Gastroesophageal sphincter (tissue), 4 donors: ENCODE measurements at regions not wholly inside any gene's neighbourhood (a gene's known extent, or its start where the extent isn't known, plus 50 kb on each side); places are given as distances from the start of the nearest gene placed in this dataset.

Experiments used
- ATAC-seq: fragments of 150-250 bp; one replicate; pipeline ENCODE4 v1.9.1; 2016; ENCODE audit warnings: mild to moderate bottlenecking, moderate library complexity
- H3K27ac ChIP-seq, 4 donors: fragments of 200-600 bp; sonication (generic) in 3 of 4; 1 replicate in 3 of 4; 2 replicates in 1 of 4; pipeline ENCODE4 v1.5.1; 2016 to 2019
- H3K27me3 ChIP-seq: fragments of 200-600 bp; sonication (generic); one replicate; pipeline ENCODE4 v1.5.1; 2019
- H3K36me3 ChIP-seq, 2 donors: fragments of 200-600 bp; sonication (generic); one replicate each; pipeline ENCODE4 v1.5.1; 2019; ENCODE audit warnings: control low read depth in 1 of 2
- H3K4me1 ChIP-seq, 3 donors: fragments of 200-600 bp; sonication (generic); 1 replicate in 2 of 3; 2 replicates in 1 of 3; pipeline ENCODE4 v1.5.1; 2016 to 2019; ENCODE audit warnings: control low read depth in 2 of 3
- H3K4me3 ChIP-seq, 2 donors: fragments of 200-600 bp; sonication (generic); one replicate each; pipeline ENCODE4 v1.5.1; 2019; ENCODE audit warnings: mild to moderate bottlenecking in 1 of 2, moderate library complexity in 1 of 2
- H3K9me3 ChIP-seq, 3 donors: fragments of 200-600 bp; sonication (generic); one replicate each; pipeline ENCODE4 v1.5.1; 2017 to 2019; ENCODE audit warnings: control low read depth in 2 of 3
- EP300 ChIP-seq: sonication (generic); formaldehyde crosslinking; IDR thresholded peaks from one replicate; pipeline ENCODE4 v1.6.1; 2017; ENCODE audit warnings: antibody characterized with exemption, mild to moderate bottlenecking
- POLR2A ChIP-seq, 2 donors: fragments of 450-650 bp; IDR thresholded peaks; one replicate each; pipeline ENCODE4 v1.6.1; 2017; ENCODE audit warnings: antibody characterized with exemption in 2 of 2, mild to moderate bottlenecking in 2 of 2, moderate library complexity in 1 of 2
- POLR2AphosphoS5 ChIP-seq: sonication (generic); formaldehyde crosslinking; IDR thresholded peaks from one replicate; pipeline ENCODE4 v1.6.1; 2017; ENCODE audit warnings: antibody characterized with exemption
- WGBS, 2 donors: methylation state at CpG; one replicate each; pipeline ENCODE4 v1.1.5; 2018; ENCODE audit warnings: low coverage in 1 of 2; 5-methylcytosine and 5-hydroxymethylcytosine counted together
- TF ChIP-seq, protein P1 (sequence below), 4 experiments: fragments of 200-600 bp in 2 of 4; fragments of 450-650 bp in 2 of 4; sonication (generic) in 1 of 4; IDR thresholded peaks; one replicate each; pipeline ENCODE4 v1.5.1; 2017 to 2019; ENCODE audit warnings: antibody characterized with exemption in 4 of 4, mild to moderate bottlenecking in 2 of 4, moderate library complexity in 2 of 4

- Histone ChIP-seq H3K9me3 (no peaks in the 10 kb centered on the region), H3K4me3 (no peak overlapping the region), H3K4me1 (peaks cover 0 to 48% (median 6%) of the 10 kb centered on the region in 3 donors), H3K36me3 (no peaks in the 10 kb centered on the region), H3K27me3 (no peaks in the 10 kb centered on the region), H3K27ac (no peak overlapping the region)
- TF ChIP-seq EP300: no peak
- TF ChIP-seq, protein P1, sequence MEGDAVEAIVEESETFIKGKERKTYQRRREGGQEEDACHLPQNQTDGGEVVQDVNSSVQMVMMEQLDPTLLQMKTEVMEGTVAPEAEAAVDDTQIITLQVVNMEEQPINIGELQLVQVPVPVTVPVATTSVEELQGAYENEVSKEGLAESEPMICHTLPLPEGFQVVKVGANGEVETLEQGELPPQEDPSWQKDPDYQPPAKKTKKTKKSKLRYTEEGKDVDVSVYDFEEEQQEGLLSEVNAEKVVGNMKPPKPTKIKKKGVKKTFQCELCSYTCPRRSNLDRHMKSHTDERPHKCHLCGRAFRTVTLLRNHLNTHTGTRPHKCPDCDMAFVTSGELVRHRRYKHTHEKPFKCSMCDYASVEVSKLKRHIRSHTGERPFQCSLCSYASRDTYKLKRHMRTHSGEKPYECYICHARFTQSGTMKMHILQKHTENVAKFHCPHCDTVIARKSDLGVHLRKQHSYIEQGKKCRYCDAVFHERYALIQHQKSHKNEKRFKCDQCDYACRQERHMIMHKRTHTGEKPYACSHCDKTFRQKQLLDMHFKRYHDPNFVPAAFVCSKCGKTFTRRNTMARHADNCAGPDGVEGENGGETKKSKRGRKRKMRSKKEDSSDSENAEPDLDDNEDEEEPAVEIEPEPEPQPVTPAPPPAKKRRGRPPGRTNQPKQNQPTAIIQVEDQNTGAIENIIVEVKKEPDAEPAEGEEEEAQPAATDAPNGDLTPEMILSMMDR (IDR thresholded peaks at IDR 0.05): no peak
- TF ChIP-seq POLR2AphosphoS5: no peak
- no peak for TF ChIP-seq POLR2A (IDR thresholded peaks at IDR 0.05)
- 100% methylated on average over 1 of the region's 5 CpGs; no CpG with 5 or more reads in 1 of the 2 donors for WGBS, 2 donors
- no peak for ATAC-seq
These were observed 556.0 kb downstream of the BNC2 start for GRCh38 chr9:16314476-16314875.

DNA sequence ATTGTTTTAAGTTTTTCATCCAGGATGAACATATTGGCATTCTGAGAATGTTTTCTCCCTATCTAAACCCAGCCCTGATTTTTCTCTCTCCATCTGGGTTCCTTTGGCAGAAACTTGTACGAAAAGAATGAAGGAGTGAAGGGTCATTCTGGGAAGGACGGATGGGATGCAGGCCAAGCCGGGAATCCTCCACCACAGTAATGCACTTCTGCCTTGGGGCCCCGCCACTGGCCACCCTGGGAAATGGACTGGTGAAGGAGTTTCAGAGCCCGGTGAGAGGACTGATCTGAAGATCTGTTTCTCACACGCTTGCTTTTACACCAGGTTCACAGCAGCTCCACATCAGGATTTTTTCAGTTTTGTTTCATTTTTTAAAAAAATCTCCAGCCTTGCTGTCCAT lies 554.8 kb downstream of the BNC2 start:
- 51 to 95% methylated on average over 3 to 6 of the region's 6 CpGs for WGBS, 2 donors
- no peak overlapping the region for H3K4me3 ChIP-seq
- no peak for ATAC-seq
- TF ChIP-seq POLR2AphosphoS5 (no peak), EP300 (no peak), POLR2A (IDR thresholded peaks at IDR 0.05) (no peak)
- TF ChIP-seq, protein P1 (IDR thresholded peaks at IDR 0.05): no peak
- no peaks in the 10 kb centered on the region for H3K36me3 ChIP-seq
- peaks cover 0 to 38% (median 3%) of the 10 kb centered on the region in 3 donors for H3K4me1 ChIP-seq
- no peaks in the 10 kb centered on the region for H3K27me3 ChIP-seq
- no peak overlapping the region for H3K27ac ChIP-seq
- no peaks in the 10 kb centered on the region for H3K9me3 ChIP-seq

- no peak overlapping the region for H3K27ac ChIP-seq
- no peak overlapping the region for H3K4me3 ChIP-seq
- TF ChIP-seq POLR2AphosphoS5 (no peak), POLR2A (IDR thresholded peaks at IDR 0.05) (no peak), EP300 (no peak)
- TF ChIP-seq, protein P1 (IDR thresholded peaks at IDR 0.05): no peak
- ATAC-seq: no peak
- no peaks in the 10 kb centered on the region for H3K27me3 ChIP-seq
- H3K4me1 ChIP-seq: peaks cover 0 to 41% (median 3%) of the 10 kb centered on the region in 3 donors
- no peaks in the 10 kb centered on the region for H3K9me3 ChIP-seq
- WGBS, 2 donors: 80 to 100% methylated on average over 4 to 6 of the region's 9 CpGs
- no peaks in the 10 kb centered on the region for H3K36me3 ChIP-seq
These were observed 554.0 kb downstream of the BNC2 start for GRCh38 chr9:16316456-16316855.

- Histone ChIP-seq H3K9me3 (no peaks in the 10 kb centered on the region), H3K36me3 (no peaks in the 10 kb centered on the region), H3K4me3 (no peak overlapping the region), H3K27me3 (no peaks in the 10 kb centered on the region), H3K4me1 (peaks cover 0 to 45% (median 3%) of the 10 kb centered on the region in 3 donors), H3K27ac (no peak overlapping the region)
- no peak for ATAC-seq
- TF ChIP-seq EP300 (no peak), POLR2A (IDR thresholded peaks at IDR 0.05) (no peak), POLR2AphosphoS5 (no peak)
- TF ChIP-seq, protein P1 (IDR thresholded peaks at IDR 0.05): no peak
- 52 to 74% methylated on average over 2 to 10 of the region's 15 CpGs for WGBS, 2 donors
These were observed 553.3 kb downstream of the BNC2 start for GRCh38 chr9:16316911-16317817.
